Activated CD4-positive, alpha-beta memory T cell treated with anti-CD3 and anti-CD28 coated beads for 36 hours (primary cell): ENCODE measurements at regions not wholly inside any gene's neighbourhood (a gene's known extent, or its start where the extent isn't known, plus 50 kb on each side); places are given as distances from the start of the nearest gene placed in this dataset.
A peak's percentile ranks its signal among the peaks of the same experiment; 100 is the strongest.

Source experiments
- CTCF ChIA-PET: fragments of 350-600 bp; sonication (Branson Sonifier 250); formaldehyde crosslinking; loops from one replicate; lab custom pipeline; 2021; ENCODE audit warnings: antibody characterized with exemption, inconsistent platforms; lab: Charles Lee
- POLR2A ChIA-PET: fragments of 350-600 bp; sonication (Branson Sonifier 250); formaldehyde crosslinking; loops from one replicate; lab custom pipeline; 2021; ENCODE audit warnings: antibody characterized with exemption; lab: Charles Lee
- DNase-seq: peaks from one replicate; pipeline ENCODE4 v3.0.0-alpha.2; 2020
- H3K27ac Mint-ChIP-seq: one replicate; pipeline ENCODE4 v1.8.0; 2021; ENCODE audit warnings: mixed read lengths
- H3K27me3 Mint-ChIP-seq: one replicate; pipeline ENCODE4 v1.8.0; 2021; ENCODE audit warnings: mixed read lengths
- H3K36me3 Mint-ChIP-seq: one replicate; pipeline ENCODE4 v1.8.0; 2021; ENCODE audit warnings: mixed read lengths
- H3K4me1 Mint-ChIP-seq: one replicate; pipeline ENCODE4 v1.8.0; 2021; ENCODE audit warnings: low read depth, mixed read lengths
- H3K4me3 Mint-ChIP-seq: one replicate; pipeline ENCODE4 v1.8.0; 2021; ENCODE audit warnings: mild to moderate bottlenecking, mixed read lengths
- H3K9me3 Mint-ChIP-seq: one replicate; pipeline ENCODE4 v1.8.0; 2021; ENCODE audit warnings: mixed read lengths
- intact Hi-C: fragments of 100-400 bp; cut with micrococcal nuclease; formaldehyde crosslinking; loops from one replicate; pipeline ENCODE4 v1.15.1; 2023

DNA sequence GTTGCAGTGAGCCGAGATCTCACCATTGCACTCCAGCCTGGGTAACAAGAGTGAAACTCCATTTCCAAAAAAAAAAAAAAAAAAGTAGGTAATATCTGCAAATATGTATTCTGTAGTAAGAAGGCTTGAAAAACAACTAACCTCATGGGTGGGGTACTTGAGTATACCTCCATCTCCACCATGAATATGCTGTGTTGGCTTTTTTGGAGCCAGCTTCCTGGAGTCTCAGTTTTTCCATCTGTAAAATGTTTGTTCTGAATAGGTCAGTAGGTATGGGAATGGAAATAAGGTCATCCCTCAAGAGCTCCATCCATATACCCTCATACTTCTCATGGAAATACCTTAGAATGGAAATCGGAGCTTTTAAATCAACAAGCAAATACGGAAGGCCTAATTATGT is 430.0 kb upstream of the FAM98A start:
- intact Hi-C loops: no loop called here
- no peak overlapping the region for H3K4me3 Mint-ChIP-seq
- no peaks in the 10 kb centered on the region for H3K9me3 Mint-ChIP-seq
- no peak for DNase-seq
- CTCF ChIA-PET: no interaction called here
- no peaks in the 10 kb centered on the region for H3K36me3 Mint-ChIP-seq
- no peak overlapping the region for H3K27ac Mint-ChIP-seq
- POLR2A ChIA-PET: no interaction called here
- H3K27me3 Mint-ChIP-seq: no peaks in the 10 kb centered on the region
- H3K4me1 Mint-ChIP-seq: no peaks in the 10 kb centered on the region

DNA sequence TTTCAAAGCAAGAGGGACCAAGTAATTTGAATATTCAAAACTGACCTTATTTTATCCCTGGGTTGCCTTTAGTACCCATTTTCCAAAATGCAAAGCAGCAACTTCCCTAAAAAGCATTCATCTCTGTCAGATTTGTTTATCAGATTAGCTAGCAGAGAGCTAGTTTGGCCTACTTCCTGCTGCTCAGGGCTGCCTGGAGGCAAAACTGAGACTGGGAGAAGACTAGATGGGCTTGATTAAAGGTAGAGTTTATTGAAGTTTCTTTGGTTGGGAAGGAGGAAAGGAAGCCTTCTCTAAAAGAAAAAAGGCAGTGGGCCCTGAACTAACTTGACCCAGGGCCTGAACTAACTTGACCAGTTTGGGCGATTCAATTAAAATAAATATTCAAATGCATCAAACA is 426.1 kb upstream of the FAM98A start:
- no peaks in the 10 kb centered on the region for H3K4me1 Mint-ChIP-seq
- no peaks in the 10 kb centered on the region for H3K27me3 Mint-ChIP-seq
- CTCF ChIA-PET: no interaction called here
- H3K9me3 Mint-ChIP-seq: no peaks in the 10 kb centered on the region
- intact Hi-C loops: no loop called here
- no peak for DNase-seq
- H3K27ac Mint-ChIP-seq: no peak overlapping the region
- POLR2A ChIA-PET: no interaction called here
- no peaks in the 10 kb centered on the region for H3K36me3 Mint-ChIP-seq
- H3K4me3 Mint-ChIP-seq: no peak overlapping the region

DNA sequence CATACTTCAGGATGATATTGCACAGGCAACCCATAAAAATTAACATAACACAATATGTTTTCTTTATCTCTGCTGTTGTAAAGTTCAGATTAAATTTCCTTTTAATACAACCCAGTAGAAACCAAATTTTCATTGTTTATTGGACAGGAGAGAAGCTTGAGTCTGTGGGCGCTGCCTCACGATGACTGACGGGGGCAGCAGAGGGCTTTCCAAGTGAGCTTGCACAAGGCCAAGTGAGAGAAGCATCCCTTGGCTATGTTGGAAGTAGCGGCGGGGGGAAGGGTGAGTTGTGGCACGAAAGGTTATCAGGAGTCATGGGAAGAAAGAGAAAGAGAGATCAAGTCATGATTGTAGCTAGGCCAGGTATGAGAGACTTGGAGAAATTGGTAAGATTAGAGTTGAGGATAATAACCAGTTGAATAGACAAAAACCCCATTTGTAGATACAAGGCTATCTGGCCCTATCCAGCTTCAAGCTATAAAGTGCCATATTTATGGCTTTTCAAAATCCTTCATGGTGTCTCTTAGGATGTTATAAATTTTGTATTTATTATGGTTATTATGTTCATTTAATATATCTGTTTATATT is 413.7 kb upstream of the FAM98A start:
- H3K4me3 Mint-ChIP-seq: no peak overlapping the region
- H3K27me3 Mint-ChIP-seq: peaks cover 1% of the 10 kb centered on the region
- no peaks in the 10 kb centered on the region for H3K4me1 Mint-ChIP-seq
- intact Hi-C loops: no loop called here
- no peaks in the 10 kb centered on the region for H3K36me3 Mint-ChIP-seq
- H3K9me3 Mint-ChIP-seq: peaks cover 12% of the 10 kb centered on the region
- POLR2A ChIA-PET: no interaction called here
- CTCF ChIA-PET: interaction anchor here (0.7 to 1.4 kb wide), 3 partner anchors 11 to 1416 kb away, joined by 3 to 4 read pairs (median 3); no protein-coding TSS in a partner anchor
- peak; percentile 45 for DNase-seq
- H3K27ac Mint-ChIP-seq: no peak overlapping the region

DNA sequence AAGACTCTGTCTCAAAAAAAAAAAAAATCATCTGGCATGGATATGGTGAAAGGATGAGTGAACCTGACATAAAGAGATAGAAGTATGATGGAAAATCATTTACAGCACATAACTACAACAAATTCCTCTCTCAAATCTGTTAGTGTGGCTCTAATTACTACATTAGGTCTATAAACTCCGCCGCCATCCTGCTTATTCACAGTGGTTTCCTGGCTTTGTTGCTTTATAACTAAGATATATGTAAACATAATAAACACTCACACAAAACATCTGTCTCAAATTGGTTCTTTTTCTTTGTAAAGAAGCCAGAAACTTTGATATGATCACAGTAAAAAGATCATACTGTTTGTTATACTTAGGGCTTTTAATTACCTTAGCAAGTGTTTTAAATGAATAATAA is 412.6 kb upstream of the FAM98A start:
- no peaks in the 10 kb centered on the region for H3K4me1 Mint-ChIP-seq
- H3K27ac Mint-ChIP-seq: no peak overlapping the region
- peaks cover 1% of the 10 kb centered on the region for H3K27me3 Mint-ChIP-seq
- no peaks in the 10 kb centered on the region for H3K36me3 Mint-ChIP-seq
- peaks cover 12% of the 10 kb centered on the region for H3K9me3 Mint-ChIP-seq
- ChIA-PET POLR2A (no interaction called here), CTCF (no interaction called here)
- intact Hi-C loops: no loop called here
- DNase-seq: no peak
- H3K4me3 Mint-ChIP-seq: no peak overlapping the region

DNA sequence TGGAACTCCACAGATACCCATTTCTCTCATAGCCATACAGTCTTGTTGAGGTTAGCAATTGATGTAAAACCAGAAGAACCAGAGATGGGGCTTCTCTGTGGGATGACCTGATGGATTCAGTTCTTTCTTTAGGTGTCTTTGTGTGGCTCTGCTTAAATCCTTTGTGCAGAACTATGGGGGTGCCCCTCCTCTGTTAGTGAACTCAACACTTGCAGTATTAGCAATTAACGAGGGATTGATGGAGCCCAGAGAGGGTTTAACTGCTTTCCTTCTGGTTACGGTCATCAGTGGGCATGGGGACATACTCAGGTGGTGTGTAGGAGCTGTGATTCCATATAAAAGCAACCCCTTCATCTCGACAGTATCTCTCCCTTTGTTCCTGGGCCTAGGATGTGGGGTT is 406.8 kb upstream of the FAM98A start:
- no peaks in the 10 kb centered on the region for H3K4me1 Mint-ChIP-seq
- CTCF ChIA-PET: no interaction called here
- H3K27me3 Mint-ChIP-seq: no peaks in the 10 kb centered on the region
- H3K9me3 Mint-ChIP-seq: no peaks in the 10 kb centered on the region
- intact Hi-C loops: no loop called here
- H3K27ac Mint-ChIP-seq: no peak overlapping the region
- no peak overlapping the region for H3K4me3 Mint-ChIP-seq
- POLR2A ChIA-PET: no interaction called here
- H3K36me3 Mint-ChIP-seq: no peaks in the 10 kb centered on the region
- DNase-seq: no peak

DNA sequence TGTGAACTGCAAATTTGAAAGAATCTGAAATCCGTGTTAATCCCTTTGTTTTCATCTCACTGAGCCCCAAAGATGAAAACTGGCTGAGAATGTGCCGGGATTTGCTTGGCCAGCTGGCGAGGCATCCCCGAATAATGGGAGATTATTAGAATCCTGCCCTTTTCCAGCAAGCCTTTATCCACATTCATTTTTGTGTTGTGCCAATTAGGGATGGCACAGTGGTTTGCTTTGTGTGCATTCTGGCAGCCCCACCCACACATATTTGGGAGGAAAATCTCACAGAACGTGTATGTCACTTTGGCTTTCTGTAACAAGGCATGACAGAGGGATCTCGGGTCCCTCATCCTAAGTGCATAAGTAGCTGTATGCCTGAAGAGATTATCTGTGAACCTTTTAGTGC is 405.8 kb upstream of the FAM98A start:
- POLR2A ChIA-PET: no interaction called here
- no peaks in the 10 kb centered on the region for H3K27me3 Mint-ChIP-seq
- no peaks in the 10 kb centered on the region for H3K9me3 Mint-ChIP-seq
- H3K4me3 Mint-ChIP-seq: no peak overlapping the region
- no peaks in the 10 kb centered on the region for H3K4me1 Mint-ChIP-seq
- H3K36me3 Mint-ChIP-seq: no peaks in the 10 kb centered on the region
- intact Hi-C loops: no loop called here
- DNase-seq: no peak
- CTCF ChIA-PET: no interaction called here
- no peak overlapping the region for H3K27ac Mint-ChIP-seq

DNA sequence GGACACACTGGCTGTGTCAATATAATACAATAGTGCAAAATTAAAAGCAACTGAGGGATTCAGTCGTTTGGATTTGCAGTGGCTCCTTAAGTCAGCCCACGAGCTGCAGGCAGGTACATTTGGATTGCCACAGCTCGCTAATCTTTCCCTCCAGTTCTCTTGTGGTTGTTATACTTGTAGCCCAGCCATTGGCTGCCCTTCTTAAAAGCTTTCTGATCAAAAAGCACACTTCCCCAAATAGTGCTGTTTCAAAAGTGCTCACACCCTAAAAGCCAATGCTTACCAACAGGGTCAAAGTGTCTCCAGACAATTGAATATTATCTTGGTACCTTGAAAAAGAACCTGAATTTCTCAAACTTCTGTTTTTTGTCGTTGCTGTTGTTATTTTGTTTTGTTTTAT is 404.7 kb upstream of the FAM98A start:
- Mint-ChIP-seq H3K27me3 (no peaks in the 10 kb centered on the region), H3K27ac (no peak overlapping the region), H3K9me3 (no peaks in the 10 kb centered on the region), H3K4me1 (no peaks in the 10 kb centered on the region), H3K36me3 (no peaks in the 10 kb centered on the region), H3K4me3 (no peak overlapping the region)
- intact Hi-C loops: no loop called here
- POLR2A ChIA-PET: no interaction called here
- no peak for DNase-seq
- CTCF ChIA-PET: no interaction called here

DNA sequence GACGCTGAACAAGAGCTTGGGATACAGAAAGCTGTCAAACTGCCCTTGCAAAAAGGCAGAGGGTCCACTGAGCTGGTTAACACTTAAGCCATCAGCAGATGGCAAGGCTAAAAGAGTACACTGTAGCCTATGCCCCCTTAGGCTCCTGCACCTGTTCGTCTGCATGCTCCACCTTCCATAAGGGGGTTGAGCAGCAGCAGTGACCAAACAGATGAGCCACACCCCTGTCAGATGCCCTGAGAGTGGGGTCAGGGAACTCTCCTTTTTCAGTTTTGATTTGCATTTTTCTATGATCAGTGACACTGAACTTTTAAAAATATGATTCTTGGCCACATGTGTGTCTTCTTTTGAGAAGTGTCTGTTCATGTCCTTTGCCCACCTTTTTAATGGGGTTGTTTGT is 402.5 kb upstream of the FAM98A start:
- H3K27me3 Mint-ChIP-seq: no peaks in the 10 kb centered on the region
- no peaks in the 10 kb centered on the region for H3K36me3 Mint-ChIP-seq
- POLR2A ChIA-PET: no interaction called here
- CTCF ChIA-PET: no interaction called here
- H3K27ac Mint-ChIP-seq: no peak overlapping the region
- DNase-seq: no peak
- H3K4me3 Mint-ChIP-seq: no peak overlapping the region
- peaks cover 17% of the 10 kb centered on the region for H3K9me3 Mint-ChIP-seq
- no peaks in the 10 kb centered on the region for H3K4me1 Mint-ChIP-seq
- intact Hi-C loops: no loop called here

DNA sequence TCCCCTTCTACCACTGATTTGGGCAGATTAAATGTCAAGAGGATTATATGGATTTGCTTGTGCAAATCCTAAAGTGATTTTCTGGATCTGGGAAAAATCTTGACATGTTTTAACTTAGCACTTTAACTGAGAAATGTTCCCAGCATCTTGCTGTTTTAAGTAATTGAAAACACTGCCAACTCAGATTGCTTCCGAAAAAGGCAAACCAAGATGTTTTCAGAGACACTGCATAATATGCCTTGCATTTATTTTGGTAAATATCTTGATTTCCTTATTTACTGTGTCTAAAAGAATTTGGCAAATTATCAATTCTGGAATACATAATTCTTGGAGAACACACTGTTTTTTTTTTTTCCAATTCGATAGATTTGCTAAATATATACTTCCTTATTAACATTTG is 385.0 kb upstream of the FAM98A start:
- DNase-seq: no peak
- H3K4me3 Mint-ChIP-seq: no peak overlapping the region
- no peaks in the 10 kb centered on the region for H3K27me3 Mint-ChIP-seq
- CTCF ChIA-PET: no interaction called here
- POLR2A ChIA-PET: no interaction called here
- H3K4me1 Mint-ChIP-seq: no peaks in the 10 kb centered on the region
- H3K9me3 Mint-ChIP-seq: peaks cover 5% of the 10 kb centered on the region
- H3K36me3 Mint-ChIP-seq: no peaks in the 10 kb centered on the region
- intact Hi-C loops: no loop called here
- H3K27ac Mint-ChIP-seq: no peak overlapping the region

DNA sequence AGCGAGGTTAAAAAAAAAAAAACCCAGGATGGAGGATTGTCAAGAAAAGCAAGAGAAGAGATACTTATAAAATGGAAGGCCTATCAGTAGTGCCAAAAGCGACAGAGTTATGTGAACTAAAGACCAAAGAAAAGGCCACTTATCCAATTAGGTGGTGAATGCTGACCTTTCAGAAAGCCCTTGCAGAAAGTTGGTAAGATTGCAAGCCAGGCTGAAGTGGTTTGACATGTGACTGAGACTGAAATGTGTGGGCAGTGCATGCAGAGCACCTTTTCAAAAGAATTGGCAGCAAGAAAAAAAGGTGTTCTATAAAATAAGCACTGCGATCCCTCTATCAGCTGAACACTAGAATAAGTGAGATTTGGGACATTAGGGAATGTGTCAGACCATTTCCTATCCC is 379.4 kb upstream of the FAM98A start:
- CTCF ChIA-PET: no interaction called here
- Mint-ChIP-seq H3K9me3 (peaks cover 4% of the 10 kb centered on the region), H3K27me3 (no peaks in the 10 kb centered on the region), H3K27ac (no peak overlapping the region), H3K4me3 (no peak overlapping the region), H3K4me1 (no peaks in the 10 kb centered on the region), H3K36me3 (no peaks in the 10 kb centered on the region)
- DNase-seq: no peak
- intact Hi-C loops: no loop called here
- POLR2A ChIA-PET: no interaction called here

DNA sequence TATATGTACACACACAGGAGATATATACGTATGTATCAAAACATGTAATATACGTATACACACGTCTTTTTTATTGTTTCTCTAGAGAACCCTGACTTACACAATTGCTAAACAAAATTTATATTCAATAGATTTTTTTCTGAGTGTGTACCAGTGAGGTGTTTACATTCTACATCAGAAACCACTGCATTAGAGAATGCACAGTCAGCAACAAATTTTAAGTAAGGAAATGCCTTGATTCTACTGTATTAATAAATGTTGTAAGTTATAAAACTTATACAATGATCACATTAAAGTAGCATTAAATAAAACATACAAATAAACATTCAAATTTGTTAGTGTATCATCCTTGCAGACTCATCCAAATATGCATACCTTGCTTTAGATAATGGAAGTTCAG is 376.4 kb upstream of the FAM98A start:
- intact Hi-C loops: no loop called here
- no peaks in the 10 kb centered on the region for H3K4me1 Mint-ChIP-seq
- POLR2A ChIA-PET: no interaction called here
- no peak overlapping the region for H3K4me3 Mint-ChIP-seq
- H3K9me3 Mint-ChIP-seq: peaks cover 4% of the 10 kb centered on the region
- H3K36me3 Mint-ChIP-seq: no peaks in the 10 kb centered on the region
- H3K27me3 Mint-ChIP-seq: no peaks in the 10 kb centered on the region
- no peak overlapping the region for H3K27ac Mint-ChIP-seq
- CTCF ChIA-PET: no interaction called here
- no peak for DNase-seq

DNA sequence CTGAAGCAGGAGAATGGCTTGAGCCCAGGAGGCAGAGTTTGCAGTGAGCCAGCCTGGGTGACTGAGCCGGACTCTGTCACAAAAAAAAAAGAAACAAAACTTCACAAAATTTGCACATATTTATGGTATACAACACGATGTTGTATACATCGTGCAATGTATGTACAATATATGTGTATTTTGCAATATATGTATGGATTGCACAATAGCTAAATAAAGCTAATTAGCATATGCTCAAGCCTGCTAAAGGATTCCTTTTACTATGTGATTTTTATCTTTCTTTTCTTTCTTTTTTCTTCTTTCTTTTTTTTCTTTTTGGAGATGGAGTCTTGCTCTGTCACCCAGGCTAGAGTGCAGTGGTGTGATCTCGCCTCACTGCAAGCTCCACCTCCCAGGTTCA is 368.0 kb upstream of the FAM98A start:
- CTCF ChIA-PET: no interaction called here
- Mint-ChIP-seq H3K4me1 (no peaks in the 10 kb centered on the region), H3K27ac (no peak overlapping the region), H3K4me3 (no peak overlapping the region), H3K27me3 (no peaks in the 10 kb centered on the region), H3K9me3 (no peaks in the 10 kb centered on the region), H3K36me3 (no peaks in the 10 kb centered on the region)
- intact Hi-C loops: no loop called here
- POLR2A ChIA-PET: no interaction called here
- DNase-seq: no peak

DNA sequence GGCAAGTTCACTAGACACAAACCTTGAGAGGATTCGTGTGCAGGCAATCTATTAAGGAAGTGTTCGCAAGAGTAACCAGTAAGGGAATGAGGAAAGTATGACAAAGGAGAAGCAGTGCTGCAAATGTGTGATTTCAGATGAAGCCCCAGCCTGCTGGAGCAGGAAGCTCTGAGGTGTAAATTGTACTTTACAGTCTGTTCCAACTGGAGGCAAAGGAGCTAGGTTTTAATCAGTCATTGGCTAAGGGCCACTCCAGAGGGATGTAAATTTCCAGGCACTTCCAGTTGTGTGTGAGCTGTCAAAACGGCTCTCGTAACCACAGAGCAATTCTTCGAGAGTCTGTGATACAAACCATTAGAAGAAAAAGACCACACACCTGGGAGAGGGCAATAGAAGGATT is 359.5 kb upstream of the FAM98A start:
- no peaks in the 10 kb centered on the region for H3K4me1 Mint-ChIP-seq
- no peak overlapping the region for H3K27ac Mint-ChIP-seq
- no peaks in the 10 kb centered on the region for H3K9me3 Mint-ChIP-seq
- H3K27me3 Mint-ChIP-seq: peaks cover 3% of the 10 kb centered on the region
- H3K4me3 Mint-ChIP-seq: no peak overlapping the region
- no peaks in the 10 kb centered on the region for H3K36me3 Mint-ChIP-seq
- POLR2A ChIA-PET: no interaction called here
- intact Hi-C loops: no loop called here
- no peak for DNase-seq
- CTCF ChIA-PET: no interaction called here
